Coronary artery (tissue), 2 donors: ENCODE measurements at regions not wholly inside any gene's neighbourhood (a gene's known extent, or its start where the extent isn't known, plus 50 kb on each side); places are given as distances from the start of the nearest gene placed in this dataset.

Experiments
- DNase-seq: peaks from one replicate; pipeline ENCODE4 v3.0.0-alpha.2; 2017; ENCODE audit warnings: low spot score
- H3K27ac ChIP-seq, 2 donors: fragments of 200-600 bp; sonication (generic); one replicate each; pipeline ENCODE4 v1.5.1; 2016 to 2019
- H3K4me3 ChIP-seq: fragments of 200-600 bp; sonication (generic); 2 replicates; pipeline ENCODE4 v1.5.1; 2016; ENCODE audit warnings: mild to moderate bottlenecking, moderate library complexity
- TF ChIP-seq, protein P1 (sequence below): fragments of 200-600 bp; sonication (generic); IDR thresholded peaks from one replicate; pipeline ENCODE4 v1.5.1; 2019; ENCODE audit warnings: antibody characterized with exemption

DNA sequence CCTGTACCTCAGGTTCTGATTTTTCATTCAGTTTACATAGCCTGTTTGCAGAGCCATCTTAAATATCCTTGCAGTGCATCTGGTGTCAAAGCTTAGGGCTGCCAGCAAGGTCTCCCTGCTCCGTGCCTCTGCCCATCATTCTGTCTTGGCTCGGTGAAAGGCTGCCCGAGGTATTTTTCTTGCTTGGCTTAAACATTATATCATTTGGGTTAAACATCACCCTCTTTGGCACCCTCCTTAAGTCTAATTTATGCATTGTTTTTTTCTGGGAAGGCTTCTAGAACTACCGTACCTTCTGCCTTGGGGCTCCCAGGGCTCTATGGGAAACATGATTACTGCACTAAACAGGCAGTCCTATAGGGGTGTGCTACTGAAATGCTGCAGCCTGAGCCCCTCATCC, 158.6 kb upstream of the CELF4 start:
- TF ChIP-seq, protein P1, sequence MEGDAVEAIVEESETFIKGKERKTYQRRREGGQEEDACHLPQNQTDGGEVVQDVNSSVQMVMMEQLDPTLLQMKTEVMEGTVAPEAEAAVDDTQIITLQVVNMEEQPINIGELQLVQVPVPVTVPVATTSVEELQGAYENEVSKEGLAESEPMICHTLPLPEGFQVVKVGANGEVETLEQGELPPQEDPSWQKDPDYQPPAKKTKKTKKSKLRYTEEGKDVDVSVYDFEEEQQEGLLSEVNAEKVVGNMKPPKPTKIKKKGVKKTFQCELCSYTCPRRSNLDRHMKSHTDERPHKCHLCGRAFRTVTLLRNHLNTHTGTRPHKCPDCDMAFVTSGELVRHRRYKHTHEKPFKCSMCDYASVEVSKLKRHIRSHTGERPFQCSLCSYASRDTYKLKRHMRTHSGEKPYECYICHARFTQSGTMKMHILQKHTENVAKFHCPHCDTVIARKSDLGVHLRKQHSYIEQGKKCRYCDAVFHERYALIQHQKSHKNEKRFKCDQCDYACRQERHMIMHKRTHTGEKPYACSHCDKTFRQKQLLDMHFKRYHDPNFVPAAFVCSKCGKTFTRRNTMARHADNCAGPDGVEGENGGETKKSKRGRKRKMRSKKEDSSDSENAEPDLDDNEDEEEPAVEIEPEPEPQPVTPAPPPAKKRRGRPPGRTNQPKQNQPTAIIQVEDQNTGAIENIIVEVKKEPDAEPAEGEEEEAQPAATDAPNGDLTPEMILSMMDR, result no peak
- no peak overlapping the region for H3K4me3 ChIP-seq
- DNase-seq, result no peak
- H3K27ac ChIP-seq, result no peak overlapping the region

DNA sequence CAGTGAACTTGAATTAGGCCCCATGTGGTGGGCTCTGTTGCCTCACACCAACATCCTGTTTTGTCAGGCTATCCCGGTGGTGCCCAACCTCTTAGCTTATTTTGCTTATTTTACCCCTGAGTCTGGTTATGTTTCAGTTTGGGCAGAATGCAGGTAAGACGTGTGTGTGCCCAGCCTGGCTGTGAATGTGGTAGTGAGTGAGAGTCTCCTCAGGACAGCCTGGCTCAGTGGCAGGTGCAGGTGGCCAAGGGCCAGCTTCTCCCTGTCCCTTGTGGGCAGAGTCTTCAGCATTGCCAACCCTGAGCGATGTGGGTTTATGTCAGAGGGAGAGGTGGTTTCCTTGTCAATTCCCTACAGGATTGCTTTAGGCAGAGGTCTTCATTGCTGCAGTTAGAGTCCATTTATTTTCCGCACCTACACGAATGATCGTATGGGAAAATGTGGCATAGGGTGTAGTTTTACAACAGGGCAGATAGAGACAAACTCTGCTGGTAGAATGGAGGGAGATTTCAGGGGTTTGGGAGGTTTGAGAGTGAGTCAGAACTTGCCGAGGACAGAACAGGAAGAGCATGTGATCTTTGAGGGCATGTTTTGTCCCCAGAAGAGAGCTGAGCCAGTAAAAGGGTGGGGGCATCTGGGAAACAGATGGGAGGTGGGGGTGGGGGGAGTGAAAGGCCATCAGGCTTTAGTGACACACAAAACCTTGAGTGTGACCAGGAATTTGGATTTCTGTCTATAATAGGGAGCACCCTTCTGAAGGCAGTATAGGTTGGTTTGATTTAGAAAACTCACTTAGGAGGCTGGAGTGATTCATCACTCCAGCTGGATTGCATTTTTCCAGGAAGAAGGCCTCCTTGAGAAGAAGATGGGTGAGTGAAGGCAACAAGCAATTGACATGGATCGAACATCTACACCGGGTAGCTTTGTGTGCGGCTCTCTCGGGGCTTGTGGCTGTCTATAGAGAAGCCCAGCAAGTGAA, 156.2 kb upstream of the CELF4 start:
- DNase-seq, result no peak
- peak overlapping the region in 1 of 2 donors; percentile 41 for H3K27ac ChIP-seq
- TF ChIP-seq, protein P1, result no peak
- H3K4me3 ChIP-seq, result no peak overlapping the region

DNA sequence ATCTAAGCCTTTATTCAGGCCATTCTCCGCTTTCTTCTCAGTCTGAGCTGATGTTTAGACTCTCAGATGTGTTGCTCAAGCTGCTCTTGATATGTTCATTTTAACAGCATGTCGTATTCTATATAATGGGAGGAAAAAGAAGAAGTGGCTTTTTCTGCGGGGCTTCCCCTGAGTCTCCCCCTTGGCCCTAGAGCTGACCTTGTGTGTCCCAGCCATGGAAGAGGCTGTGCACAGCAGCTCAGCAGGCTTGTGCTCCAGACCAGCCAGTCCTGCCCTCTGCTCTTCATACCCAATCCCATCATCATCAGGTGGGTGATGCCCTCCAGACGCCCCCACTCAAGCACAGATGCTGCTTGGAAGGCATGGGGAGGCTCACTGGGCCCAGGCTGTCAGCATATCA, 155.1 kb upstream of the CELF4 start:
- TF ChIP-seq, protein P1, result no peak

DNA sequence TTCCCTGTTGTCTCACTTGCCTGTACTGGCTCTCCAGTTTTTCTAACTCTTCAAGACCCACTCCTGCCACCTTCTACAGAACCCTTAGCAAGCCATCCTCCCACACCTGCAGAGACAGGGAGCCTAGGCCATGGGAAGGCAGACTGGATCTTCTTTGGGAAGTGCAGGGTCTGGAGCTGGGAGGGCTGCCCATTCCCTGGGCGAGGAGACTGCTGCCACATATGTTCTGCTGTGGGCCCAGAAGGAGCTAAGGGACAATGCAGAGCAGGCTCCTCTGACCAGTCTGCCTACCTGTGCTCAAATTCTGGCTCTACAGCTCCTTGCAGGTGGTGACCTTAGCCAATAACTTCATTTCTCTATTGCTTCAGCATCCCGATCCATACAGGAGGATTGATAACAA, 152.1 kb upstream of the CELF4 start:
- Histone ChIP-seq H3K27ac (no peak overlapping the region), H3K4me3 (no peak overlapping the region)
- TF ChIP-seq, protein P1, result no peak
- no peak for DNase-seq

More for the DNA sequence above, 155.1 kb upstream of the CELF4 start:
- Histone ChIP-seq H3K4me3 (no peak overlapping the region), H3K27ac (no peak overlapping the region)
- DNase-seq, result no peak

DNA sequence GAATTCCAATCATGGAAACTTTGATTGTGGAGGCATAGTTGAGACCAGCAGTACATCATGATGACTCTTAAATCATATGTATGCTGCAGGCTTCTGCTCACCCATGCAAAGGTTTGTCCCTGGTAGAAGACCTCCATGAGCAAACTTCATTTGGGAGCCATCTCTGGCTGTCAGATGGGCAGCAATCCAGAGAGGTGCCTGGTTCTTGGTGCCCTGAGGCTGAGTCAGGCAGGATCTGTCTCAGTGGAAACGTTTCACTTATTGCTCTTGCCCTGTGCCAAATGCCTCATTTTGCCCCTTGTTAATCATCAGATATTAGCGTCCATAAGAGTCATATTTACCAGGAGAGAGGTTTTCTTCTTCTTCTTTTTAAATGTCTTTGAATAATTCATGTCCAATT, 151.5 kb upstream of the CELF4 start:
- no peak overlapping the region for H3K4me3 ChIP-seq
- H3K27ac ChIP-seq, result no peak overlapping the region
- DNase-seq, result no peak
- TF ChIP-seq, protein P1, result no peak

DNA sequence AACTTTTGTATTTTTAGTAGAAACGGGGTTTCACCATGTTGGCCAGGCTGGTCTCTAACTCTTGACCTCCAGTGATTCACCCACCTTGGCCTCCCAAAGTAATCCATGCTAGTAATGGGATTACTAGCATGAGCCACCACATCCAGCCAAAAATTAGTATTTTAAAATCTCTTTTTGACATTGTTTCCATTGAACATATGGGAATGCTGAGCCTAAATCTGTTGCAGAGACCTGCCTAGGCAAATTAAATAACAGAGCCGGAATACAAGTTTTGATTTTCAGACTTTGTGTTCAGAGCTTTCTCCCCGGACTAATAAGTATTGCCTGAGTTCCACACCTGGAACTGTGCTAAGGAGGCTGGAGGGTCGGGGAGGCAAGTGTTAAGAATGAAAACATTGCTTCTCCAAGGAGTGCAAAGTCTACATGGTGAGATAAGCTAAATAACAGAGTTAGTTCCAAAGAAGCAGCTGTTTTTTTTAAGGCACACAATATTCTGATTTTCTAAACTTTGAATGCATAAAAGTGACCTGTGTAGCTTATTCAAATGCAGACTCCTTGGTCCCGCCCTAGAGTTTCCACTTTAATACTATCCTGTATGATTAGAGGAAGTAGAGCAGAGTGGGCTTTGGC, 150.6 kb upstream of the CELF4 start:
- Histone ChIP-seq H3K4me3 (no peak overlapping the region), H3K27ac (no peak overlapping the region)
- TF ChIP-seq, protein P1, result no peak
- DNase-seq, result no peak
